OCI-LY1 (cell line): ENCODE measurements at regions not wholly inside any gene's neighbourhood (a gene's known extent, or its start where the extent isn't known, plus 50 kb on each side); places are given as distances from the start of the nearest gene placed in this dataset.

ENCODE experiments used
- H2AFZ ChIP-seq: fragments of 200-600 bp; sonication (generic), shearing (Covaris generic); 2 replicates; pipeline ENCODE4 v1.6.0; 2014; ENCODE audit warnings: antibody characterized with exemption, mild to moderate bottlenecking, low read length
- H3F3A ChIP-seq: fragments of 200-600 bp; sonication (generic), shearing (Covaris generic); 2 replicates; pipeline ENCODE4 v1.6.0; 2014; ENCODE audit warnings: mild to moderate bottlenecking, antibody characterized with exemption, low read length, moderate library complexity; ENCODE audit not compliant: insufficient read depth
- H3K27ac ChIP-seq: fragments of 200-600 bp; sonication (generic); 2 replicates; pipeline ENCODE4 v1.5.1; 2014; ENCODE audit warnings: low read length, mixed run types, mild to moderate bottlenecking, low read depth; ENCODE audit not compliant: poor library complexity, severe bottlenecking
- H3K27me3 ChIP-seq: fragments of 200-600 bp; sonication (generic); 2 replicates; pipeline ENCODE4 v1.6.0; 2014; ENCODE audit warnings: antibody characterized with exemption, mild to moderate bottlenecking, low read length, moderate library complexity; ENCODE audit not compliant: insufficient read depth
- H3K36me3 ChIP-seq: fragments of 200-600 bp; sonication (generic); 2 replicates; pipeline ENCODE4 v1.6.1; 2014; ENCODE audit warnings: mild to moderate bottlenecking, antibody characterized with exemption, low read length, moderate library complexity, mixed read lengths; ENCODE audit not compliant: insufficient read depth
- H3K4me1 ChIP-seq: fragments of 200-600 bp; sonication (generic); 2 replicates; pipeline ENCODE4 v1.5.1; 2014; ENCODE audit warnings: mild to moderate bottlenecking, low read length, moderate library complexity; ENCODE audit not compliant: insufficient read depth, severe bottlenecking
- H3K4me2 ChIP-seq: fragments of 200-600 bp; sonication (generic), shearing (Covaris generic); 2 replicates; pipeline ENCODE4 v1.6.1; 2014; ENCODE audit warnings: low read length
- H3K4me3 ChIP-seq: fragments of 200-600 bp; sonication (generic); 2 replicates; pipeline ENCODE4 v1.5.1; 2014; ENCODE audit warnings: low read length, low read depth, mild to moderate bottlenecking, mixed read lengths; ENCODE audit not compliant: poor library complexity, severe bottlenecking
- H3K79me2 ChIP-seq: fragments of 200-600 bp; shearing (Covaris generic); 2 replicates; pipeline ENCODE4 v1.6.1; 2016; ENCODE audit warnings: mixed run types, low read length, mixed read lengths; ENCODE audit not compliant: insufficient read depth
- H3K9ac ChIP-seq: fragments of 200-600 bp; sonication (generic), shearing (Covaris generic); 2 replicates; pipeline ENCODE4 v1.6.1; 2014; ENCODE audit warnings: mild to moderate bottlenecking, low read length, mixed read lengths
- H3K9me2 ChIP-seq: fragments of 200-600 bp; sonication (generic), shearing (Covaris generic); 2 replicates; pipeline ENCODE4 v1.6.1; 2014; ENCODE audit warnings: low read depth, mild to moderate bottlenecking, low read length, mixed read lengths
- H3K9me3 ChIP-seq: fragments of 200-600 bp; shearing (Covaris generic); 2 replicates; pipeline ENCODE4 v1.6.1; 2014; ENCODE audit warnings: low read length, mixed read lengths
- H4K20me1 ChIP-seq: fragments of 200-600 bp; sonication (generic), shearing (Covaris generic); 2 replicates; pipeline ENCODE4 v1.6.0; 2016; ENCODE audit warnings: mild to moderate bottlenecking, low read length; ENCODE audit not compliant: insufficient read depth
- CTCF ChIP-seq: fragments of 200-600 bp; sonication (generic), shearing (Covaris generic); IDR thresholded peaks from 2 replicates; pipeline ENCODE4 v1.5.1; 2017; ENCODE audit warnings: mild to moderate bottlenecking, antibody characterized with exemption, low read length, moderate library complexity, mixed read lengths
- EZH2 ChIP-seq: fragments of 200-600 bp; sonication (generic), shearing (Covaris generic); IDR thresholded peaks from 2 replicates; pipeline ENCODE4 v1.8.0; 2017; ENCODE audit warnings: borderline replicate concordance, mixed run types, mild to moderate bottlenecking, antibody characterized with exemption, low read length, moderate library complexity, mixed read lengths

GRCh38 chr9:75540185-75540584 is 350.3 kb upstream of the PCSK5 start:
- no peak overlapping the region for H3K9ac ChIP-seq
- H3K4me1 ChIP-seq, result no peaks in the 10 kb centered on the region
- no peak overlapping the region for H3K27ac ChIP-seq
- H2AFZ ChIP-seq, result no peak overlapping the region
- H3K9me3 ChIP-seq, result no peaks in the 10 kb centered on the region
- no peak overlapping the region for H3K4me2 ChIP-seq
- TF ChIP-seq EZH2, result no peak
- no peak for TF ChIP-seq CTCF
- no peaks in the 10 kb centered on the region for H3K27me3 ChIP-seq
- H3K9me2 ChIP-seq, result no peaks in the 10 kb centered on the region
- H3K36me3 ChIP-seq, result no peaks in the 10 kb centered on the region
- H3F3A ChIP-seq, result no peaks in the 10 kb centered on the region
- no peaks in the 10 kb centered on the region for H4K20me1 ChIP-seq
- no peak overlapping the region for H3K4me3 ChIP-seq
- no peaks in the 10 kb centered on the region for H3K79me2 ChIP-seq

DNA sequence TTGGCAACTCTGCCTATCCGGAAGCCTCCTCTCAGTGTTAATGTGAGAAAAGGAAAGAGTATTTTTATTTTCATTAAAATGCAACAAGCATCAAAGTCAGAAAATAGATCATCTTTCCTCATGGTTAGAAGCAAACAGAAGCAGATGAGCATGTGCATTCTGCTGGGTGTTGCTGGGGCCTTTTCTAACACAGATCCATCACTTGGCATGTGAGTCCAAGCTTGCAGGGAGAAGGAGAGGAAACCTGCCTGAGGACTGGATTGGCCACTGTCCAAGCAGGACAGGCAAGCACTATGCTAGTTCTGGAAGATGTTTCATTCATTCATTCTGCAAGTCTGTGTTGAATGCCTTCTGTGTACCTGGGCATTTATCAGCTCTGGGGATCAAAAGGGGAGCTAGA is 348.7 kb upstream of the PCSK5 start:
- Histone ChIP-seq H3K27ac (no peak overlapping the region), H3K4me2 (no peak overlapping the region), H4K20me1 (no peaks in the 10 kb centered on the region), H3K9me2 (no peaks in the 10 kb centered on the region), H3K27me3 (no peaks in the 10 kb centered on the region), H3K9me3 (no peaks in the 10 kb centered on the region), H3F3A (no peaks in the 10 kb centered on the region), H3K9ac (no peak overlapping the region), H3K79me2 (no peaks in the 10 kb centered on the region), H3K4me3 (no peak overlapping the region), H2AFZ (no peak overlapping the region), H3K36me3 (no peaks in the 10 kb centered on the region), H3K4me1 (no peaks in the 10 kb centered on the region)
- TF ChIP-seq CTCF (no peak), EZH2 (no peak)

- Histone ChIP-seq H3K9me2 (no peaks in the 10 kb centered on the region), H3K79me2 (no peaks in the 10 kb centered on the region), H2AFZ (no peak overlapping the region), H3K27me3 (no peaks in the 10 kb centered on the region; the same call in 1 of the 2 replicates), H3K9ac (no peak overlapping the region), H3F3A (no peaks in the 10 kb centered on the region), H3K4me1 (no peaks in the 10 kb centered on the region), H3K4me2 (no peak overlapping the region), H3K4me3 (no peak overlapping the region), H4K20me1 (no peaks in the 10 kb centered on the region), H3K36me3 (no peaks in the 10 kb centered on the region), H3K9me3 (no peaks in the 10 kb centered on the region), H3K27ac (no peak overlapping the region)
- TF ChIP-seq EZH2, result no peak
- no peak for TF ChIP-seq CTCF
Measured at GRCh38 chr9:75544815-75545214, 345.7 kb upstream of the PCSK5 start.
